Right lobe of liver (tissue), 4 donors: ENCODE measurements at regions not wholly inside any gene's neighbourhood (a gene's known extent, or its start where the extent isn't known, plus 50 kb on each side); places are given as distances from the start of the nearest gene placed in this dataset.

ENCODE experiments used
- POLR2A ChIP-seq: fragments of 450-650 bp; IDR thresholded peaks from one replicate; pipeline ENCODE4 v1.6.1; 2017; ENCODE audit warnings: antibody characterized with exemption, mild to moderate bottlenecking
- TF ChIP-seq, protein P1 (sequence below), 4 donors: fragments of 200-600 bp in 3 of 4; fragments of 450-650 bp in 1 of 4; IDR thresholded peaks; one replicate each; pipeline versions ENCODE4 v1.5.1 to v1.8.0; 2016 to 2022; ENCODE audit warnings: antibody characterized with exemption in 4 of 4, mild to moderate bottlenecking in 2 of 4
- donor health status: DM: no; HTN: no; CAD: no.
- donor health status: DM: no; HTN: no; CAD: no.
- donor health status: DM: no; HTN: yes; CAD: no.

GRCh38 chr6:117781550-117781949 lies 106.3 kb downstream of the NUS1 start:
- TF ChIP-seq, protein P1, sequence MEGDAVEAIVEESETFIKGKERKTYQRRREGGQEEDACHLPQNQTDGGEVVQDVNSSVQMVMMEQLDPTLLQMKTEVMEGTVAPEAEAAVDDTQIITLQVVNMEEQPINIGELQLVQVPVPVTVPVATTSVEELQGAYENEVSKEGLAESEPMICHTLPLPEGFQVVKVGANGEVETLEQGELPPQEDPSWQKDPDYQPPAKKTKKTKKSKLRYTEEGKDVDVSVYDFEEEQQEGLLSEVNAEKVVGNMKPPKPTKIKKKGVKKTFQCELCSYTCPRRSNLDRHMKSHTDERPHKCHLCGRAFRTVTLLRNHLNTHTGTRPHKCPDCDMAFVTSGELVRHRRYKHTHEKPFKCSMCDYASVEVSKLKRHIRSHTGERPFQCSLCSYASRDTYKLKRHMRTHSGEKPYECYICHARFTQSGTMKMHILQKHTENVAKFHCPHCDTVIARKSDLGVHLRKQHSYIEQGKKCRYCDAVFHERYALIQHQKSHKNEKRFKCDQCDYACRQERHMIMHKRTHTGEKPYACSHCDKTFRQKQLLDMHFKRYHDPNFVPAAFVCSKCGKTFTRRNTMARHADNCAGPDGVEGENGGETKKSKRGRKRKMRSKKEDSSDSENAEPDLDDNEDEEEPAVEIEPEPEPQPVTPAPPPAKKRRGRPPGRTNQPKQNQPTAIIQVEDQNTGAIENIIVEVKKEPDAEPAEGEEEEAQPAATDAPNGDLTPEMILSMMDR (IDR thresholded peaks at IDR 0.05), result no peak
- TF ChIP-seq POLR2A, result no peak
